Kasumi-1 (cell line): ENCODE measurements at regions not wholly inside any gene's neighbourhood (a gene's known extent, or its start where the extent isn't known, plus 50 kb on each side); places are given as distances from the start of the nearest gene placed in this dataset.
"Not testable (repeated sequence)": the region's sequence is repeated elsewhere in the genome, so short reads cannot be mapped to it uniquely, and the experiment has no call there.

Experiments
- DNase-seq, 2 experiments: peaks; one replicate each; lab custom pipeline; 2025; lab: John Stamatoyannopoulos, UW

DNA sequence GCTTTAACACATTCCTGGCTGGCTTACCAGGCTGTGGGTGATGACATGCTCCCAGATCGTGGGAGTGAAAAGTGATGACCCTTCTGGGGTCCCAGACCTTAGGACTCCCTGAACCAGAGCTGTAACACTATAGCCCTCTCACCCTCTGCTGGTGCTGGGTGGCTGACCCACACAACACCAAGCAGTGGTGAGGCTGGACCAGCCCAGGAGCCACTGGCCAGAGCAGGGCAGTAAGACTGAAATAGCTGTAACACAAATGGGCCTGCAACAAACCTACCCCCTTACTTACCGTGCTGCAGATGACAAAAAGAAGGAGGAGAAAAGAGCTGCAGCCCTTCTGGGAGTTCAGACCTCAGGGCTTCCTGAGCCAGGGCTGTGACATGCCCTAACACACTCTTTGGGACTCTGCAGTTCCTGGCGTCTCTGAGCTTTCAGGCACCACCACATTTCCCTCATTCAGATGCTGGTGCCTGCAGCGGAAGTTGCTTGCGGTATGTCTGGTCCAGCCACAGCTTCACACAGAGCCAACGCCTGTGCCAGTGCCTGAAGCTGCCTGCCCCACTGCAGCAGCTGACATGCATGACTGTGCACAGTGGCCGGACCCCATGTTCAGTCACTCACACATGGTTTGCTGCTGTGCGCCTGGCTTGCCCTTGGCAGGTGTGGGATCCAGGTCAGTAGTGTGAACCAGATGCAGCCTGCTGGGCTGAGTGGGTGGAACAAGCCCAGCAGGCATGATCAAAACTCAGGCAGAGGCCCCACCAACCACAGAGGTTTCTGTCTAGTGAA, 1247.4 kb downstream of the EFNA5 start:
- DNase-seq = no peak

DNA sequence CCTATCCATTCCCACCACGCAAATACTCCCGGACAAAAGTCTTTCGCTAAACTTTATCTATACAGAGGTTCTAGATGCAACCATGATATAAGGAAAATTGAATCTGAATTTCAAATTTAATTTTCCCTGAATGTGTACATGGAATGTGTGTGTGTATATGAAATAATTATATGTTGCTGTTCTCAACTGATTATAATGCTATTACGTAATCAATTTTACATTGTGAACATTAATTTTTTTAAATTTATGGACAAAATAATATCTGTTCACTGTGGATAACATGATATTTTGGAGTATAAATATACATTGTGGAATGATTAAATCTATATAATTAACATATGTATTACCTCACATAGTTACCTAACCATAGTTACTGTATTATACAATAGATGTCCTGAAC, 1250.6 kb downstream of the EFNA5 start:
- DNase-seq = no peak

DNA sequence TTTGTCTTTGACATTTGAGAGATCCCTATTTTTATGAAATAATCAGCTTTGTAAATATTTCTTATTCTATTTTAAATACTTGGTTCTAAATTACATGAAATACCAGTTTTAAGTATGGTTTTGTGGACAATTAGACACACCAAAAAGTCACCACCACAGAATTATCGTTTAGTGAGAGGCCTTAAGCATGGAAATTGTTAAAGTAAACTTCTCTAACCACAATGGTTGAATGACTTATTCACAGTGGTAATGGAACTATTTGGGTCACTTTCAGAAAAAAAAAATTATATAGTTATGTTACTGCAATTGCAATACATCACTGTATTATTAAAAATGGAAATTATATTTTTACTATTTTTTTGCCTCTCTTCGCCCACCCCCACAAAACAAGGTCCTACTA, 1252.5 kb downstream of the EFNA5 start:
- no peak for DNase-seq

DNA sequence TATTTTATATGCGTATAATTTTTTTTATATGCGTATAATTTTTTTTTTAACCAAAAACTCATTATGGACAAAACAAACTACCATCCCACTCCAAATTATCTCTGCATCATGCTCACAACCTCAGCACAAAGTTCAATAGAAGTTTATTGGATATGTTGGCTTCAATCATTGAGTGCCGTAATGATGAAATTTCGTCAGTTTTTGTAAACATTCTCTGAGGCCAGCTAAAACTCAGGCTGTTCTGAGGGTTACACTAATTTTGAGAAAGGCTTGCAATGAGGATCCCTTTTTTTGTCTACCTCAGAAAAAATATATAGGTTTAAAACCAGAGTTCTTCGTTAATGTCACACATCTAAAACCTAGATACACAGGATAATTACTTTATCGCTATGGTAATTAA, 1253.2 kb downstream of the EFNA5 start:
- no peak for DNase-seq

DNA sequence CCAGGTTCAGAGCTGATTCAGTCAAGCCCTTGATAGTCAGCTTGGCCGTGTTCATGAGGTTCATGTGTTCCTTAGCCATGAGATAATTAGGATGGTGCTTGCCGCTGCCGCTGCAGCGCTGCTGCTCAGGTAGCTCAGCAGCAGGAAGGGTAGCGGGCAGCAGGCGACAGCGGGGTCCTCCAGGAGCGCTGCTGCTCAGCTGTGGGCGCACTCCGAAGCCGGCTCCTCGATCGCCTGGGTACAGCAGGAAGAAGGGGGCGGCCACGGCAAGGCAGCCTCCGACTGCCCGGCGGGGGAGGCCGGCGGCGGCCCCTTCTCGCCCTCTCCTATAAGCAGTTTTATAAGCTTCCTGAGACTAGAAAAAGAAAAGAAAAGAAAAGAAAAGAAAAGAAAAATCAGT, 1253.6 kb downstream of the EFNA5 start:
- DNase-seq = no peak

DNA sequence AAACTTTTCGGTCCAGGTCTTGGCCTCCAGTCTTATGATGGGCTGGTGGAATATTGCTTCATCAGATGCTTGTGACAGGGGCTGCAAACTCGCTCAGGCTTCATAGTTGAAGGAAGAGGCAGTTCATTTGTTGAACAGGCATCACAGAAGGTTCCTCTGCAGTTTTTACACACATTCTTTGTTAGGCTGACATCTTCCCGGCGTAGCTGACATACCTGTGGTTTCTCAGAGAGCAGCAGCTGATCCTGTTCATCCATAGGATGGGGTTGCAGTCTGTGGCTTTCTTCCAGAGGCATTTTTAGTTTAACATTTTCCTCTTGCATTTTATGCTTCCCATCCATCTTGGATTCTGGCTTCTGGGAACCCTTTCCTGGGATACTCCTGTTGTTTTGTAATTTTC, 1255.2 kb downstream of the EFNA5 start:
- no peak for DNase-seq

DNA sequence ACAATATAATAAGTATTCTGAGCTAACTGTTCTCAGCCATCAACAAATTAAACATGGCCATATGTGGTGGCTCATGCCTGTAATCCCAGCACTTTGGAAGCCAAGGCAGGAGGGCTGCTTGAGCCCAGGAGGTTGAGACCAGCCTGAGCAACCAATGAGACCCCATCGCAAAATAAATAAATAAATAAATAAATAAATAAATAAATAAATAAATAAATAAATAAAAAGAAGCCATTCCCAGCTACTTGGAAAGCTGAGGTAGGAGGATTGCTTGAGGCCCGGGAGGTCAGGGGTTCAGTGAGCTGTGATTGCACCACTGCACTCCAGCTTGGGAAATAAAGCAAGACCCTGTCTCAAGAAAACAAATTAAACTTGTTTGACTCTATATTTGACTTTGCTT, 1256.4 kb downstream of the EFNA5 start:
- no peak for DNase-seq

DNA sequence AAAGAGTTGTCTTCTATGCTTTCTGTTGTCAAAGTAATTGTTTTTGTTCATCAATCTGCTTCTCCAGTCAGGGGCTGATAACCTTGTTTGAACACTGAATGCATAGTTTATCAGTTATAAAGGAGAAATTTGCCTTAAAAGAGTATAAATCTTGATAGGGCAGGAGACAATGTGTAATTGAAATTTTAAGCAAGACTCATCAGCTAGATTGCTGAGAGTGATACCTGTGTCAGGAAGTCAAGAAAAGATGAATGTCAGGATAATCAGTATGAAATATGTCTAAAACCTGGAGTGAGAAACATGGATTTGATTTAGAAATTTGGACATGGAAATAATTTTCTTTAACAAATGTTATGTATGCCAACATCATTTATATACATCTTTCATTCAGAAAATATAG, 1258.1 kb downstream of the EFNA5 start:
- DNase-seq = no peak

DNA sequence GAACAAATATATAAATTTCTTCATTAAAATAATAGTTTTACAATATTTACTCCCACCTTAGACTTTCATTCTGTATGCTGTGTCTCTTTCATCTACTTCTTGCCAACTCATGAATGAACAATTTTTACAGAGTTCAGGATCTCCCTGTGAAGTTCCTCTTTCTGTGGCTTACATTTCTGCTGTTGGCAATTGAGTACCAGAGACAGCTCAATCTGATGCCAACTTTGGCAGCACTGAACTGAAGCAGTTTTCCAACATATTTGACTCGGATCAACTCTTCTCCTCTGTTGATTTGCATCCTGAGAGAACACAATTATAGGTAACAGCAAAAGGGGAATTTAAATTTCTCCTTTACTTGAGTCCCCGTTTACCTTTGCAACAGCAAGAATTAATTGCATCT, 1262.2 kb downstream of the EFNA5 start:
- DNase-seq = peak; percentile 73 to 77

DNA sequence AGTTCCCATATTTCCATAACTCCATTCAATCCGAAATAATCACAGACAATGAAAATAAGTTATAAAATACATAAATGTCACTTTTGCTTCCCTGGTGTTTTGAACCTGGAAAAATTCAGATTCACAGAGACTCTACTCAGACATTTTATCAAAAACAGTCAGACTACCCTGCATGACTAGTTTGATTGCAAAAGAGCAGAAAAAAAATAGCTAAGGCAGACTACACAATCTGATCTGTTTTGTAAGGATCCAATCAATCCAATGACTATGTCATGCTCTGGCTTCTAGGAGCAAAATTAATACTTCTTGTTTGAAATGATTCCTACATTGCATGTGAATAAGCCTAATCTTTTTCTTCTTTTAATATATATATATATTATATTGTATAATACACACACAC, 1262.6 kb downstream of the EFNA5 start:
- no peak for DNase-seq

DNA sequence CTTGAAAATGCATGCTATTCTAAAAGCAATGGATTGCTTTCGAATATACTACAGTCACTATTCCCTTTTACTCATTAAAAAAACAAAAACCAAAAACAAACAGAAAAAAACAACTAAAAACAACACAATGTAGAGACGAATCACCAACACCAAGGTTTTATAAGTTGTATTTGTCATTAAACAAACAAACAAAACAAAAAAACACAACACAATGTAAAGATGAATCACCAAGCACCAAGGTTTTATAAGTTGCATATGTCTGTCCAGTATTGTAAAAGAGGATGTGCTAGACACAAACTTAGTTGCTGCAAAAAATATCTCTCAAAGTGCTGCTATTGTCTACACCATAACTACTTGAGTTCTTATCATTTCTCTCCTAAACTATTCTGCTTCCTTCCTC, 1269.2 kb downstream of the EFNA5 start:
- DNase-seq = peak in 1 of 2 experiments; percentile 1

DNA sequence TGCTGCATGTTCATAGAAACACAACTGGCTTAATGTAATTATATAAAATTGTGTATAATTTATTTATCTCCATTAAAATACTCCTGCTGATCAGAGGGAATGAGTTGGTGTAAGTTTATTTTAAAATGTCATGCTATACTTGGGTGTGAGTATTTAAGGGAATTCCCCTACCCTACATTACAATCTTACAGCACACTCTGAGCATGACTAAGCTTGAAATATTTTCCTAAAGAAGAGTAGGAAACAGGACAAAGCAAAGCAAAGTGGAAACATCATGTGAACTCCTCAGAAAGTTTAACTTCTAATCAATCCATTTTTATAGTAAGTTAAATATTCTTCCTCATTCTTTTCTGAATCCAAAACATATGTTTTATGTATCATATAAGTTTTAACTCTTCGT, 1271.3 kb downstream of the EFNA5 start:
- no peak for DNase-seq

DNA sequence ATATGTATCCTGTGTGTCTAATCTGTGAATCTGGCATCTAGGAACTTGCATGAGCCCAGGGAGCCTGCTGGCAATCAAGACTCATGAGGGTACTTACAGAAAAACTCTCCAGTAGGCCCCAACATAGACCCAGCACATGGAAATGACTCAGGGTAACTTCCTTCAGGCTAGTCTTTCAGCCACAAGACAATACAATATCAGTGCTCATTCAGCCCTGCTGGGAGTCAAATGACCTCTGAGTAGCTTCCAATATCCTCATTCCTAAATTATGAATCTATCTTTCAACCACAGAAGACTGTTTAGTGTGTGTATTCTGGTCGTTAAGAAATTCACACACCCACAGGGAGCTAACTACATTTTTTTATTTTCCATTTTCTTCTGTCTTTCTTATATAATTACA, 1273.0 kb downstream of the EFNA5 start:
- peak; percentile 35 for DNase-seq

DNA sequence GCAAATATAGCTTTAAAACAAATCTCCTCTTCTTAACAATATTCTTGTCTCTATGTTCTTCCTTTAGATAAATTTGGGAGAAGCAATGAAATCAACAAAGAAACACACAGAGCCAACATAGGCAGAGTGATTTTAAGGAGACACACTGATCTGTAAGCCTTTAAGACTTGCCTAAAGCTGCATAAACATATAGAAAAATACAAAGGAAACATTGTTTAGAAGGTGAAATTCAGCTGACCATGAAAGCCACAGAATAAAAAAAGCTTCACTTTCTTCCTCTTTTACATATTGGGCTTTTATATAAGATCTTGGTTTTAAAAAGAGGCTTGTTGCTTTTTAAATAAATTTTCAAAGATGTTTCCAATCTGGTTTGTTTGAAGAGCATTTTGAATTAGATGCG, 1277.5 kb downstream of the EFNA5 start:
- DNase-seq = peak; percentile 7 to 39

DNA sequence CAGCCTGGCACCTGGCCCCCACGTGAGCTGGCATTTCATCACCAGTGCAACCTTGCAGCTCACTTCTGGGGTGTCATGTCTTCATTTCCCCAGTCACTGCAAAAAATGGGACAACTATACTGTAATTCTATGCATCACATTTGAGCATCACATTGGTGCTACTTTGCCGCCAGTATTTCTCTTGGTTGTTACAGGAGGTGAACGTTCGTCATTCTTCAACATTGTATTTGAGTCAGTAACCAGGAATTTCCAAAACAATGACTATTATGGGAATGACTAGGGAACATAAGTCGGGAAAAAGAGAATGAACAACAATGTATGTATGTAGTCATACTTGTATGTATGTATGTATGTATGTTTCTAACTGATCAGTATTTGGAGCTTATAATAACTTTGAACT, 1278.0 kb downstream of the EFNA5 start:
- DNase-seq = no peak

DNA sequence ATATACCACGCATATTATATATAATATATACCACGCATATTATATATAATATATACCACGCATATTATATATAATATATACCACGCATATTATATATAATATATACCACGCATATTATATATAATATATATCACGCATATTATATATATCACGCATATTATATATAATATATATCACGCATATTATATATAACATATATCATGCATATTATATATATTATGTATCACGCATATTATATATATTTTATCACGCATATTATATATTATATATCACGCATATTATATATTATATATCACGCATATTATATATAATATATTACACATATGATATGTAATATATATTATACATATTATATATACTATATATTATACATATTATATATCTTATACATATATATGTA, 1283.0 kb downstream of the EFNA5 start:
- not testable (repeated sequence) for DNase-seq

DNA sequence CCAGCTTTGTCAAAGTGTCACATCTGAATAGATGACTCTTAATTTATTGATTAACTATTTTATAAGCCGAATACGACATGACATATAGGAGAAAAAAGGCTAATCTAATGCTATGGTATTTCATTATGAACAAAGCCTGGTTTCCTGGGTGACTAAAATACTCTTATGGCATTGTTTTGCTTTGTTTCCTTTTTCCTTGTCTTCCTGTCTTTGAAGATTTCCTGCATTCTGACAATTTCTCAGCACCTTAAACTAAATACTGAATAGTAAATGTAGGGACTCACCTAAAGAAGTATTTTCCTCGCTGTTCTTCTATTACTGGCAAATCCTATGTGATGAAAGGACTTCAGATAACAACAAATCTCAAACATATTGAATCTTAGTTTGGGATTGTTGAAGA, 1284.5 kb downstream of the EFNA5 start:
- DNase-seq = no peak

DNA sequence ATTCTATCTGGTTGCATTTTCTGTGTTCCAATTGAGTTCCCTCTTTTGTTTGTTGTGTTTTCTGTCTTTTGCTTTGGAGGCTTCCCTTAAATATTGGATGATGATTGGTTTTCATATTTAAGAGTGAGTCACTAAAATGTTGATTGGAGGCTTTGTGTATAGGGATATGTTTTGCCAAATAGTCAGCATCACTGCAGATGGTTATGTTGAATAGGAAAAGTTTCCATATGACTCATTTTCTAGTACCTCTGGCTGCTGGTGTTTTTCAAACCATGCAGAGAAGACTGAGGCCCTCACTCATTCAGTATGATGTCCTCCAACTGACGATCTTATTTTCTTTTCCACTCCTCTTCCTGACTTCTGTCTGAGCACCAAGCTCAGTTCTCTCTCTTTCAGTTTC, 1290.0 kb downstream of the EFNA5 start:
- no peak for DNase-seq

DNA sequence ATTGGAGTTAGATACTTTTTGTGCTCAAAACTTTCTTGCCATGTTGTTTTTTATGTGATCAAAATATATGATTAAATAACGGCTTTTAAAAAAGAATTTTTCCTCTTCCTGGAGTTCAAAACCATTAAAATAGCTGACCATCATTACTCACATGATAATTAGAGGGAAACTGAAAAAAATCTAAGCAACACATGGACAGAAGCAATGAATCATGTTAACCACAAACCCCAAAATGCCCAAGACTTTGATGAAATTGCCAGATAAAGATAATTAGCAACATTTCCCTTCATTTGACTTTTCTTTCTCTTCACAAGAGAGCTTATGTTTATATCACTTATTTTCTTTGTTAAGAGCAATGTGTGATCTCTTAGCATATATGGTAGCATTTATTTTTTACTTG, 1294.2 kb downstream of the EFNA5 start:
- DNase-seq = no peak

DNA sequence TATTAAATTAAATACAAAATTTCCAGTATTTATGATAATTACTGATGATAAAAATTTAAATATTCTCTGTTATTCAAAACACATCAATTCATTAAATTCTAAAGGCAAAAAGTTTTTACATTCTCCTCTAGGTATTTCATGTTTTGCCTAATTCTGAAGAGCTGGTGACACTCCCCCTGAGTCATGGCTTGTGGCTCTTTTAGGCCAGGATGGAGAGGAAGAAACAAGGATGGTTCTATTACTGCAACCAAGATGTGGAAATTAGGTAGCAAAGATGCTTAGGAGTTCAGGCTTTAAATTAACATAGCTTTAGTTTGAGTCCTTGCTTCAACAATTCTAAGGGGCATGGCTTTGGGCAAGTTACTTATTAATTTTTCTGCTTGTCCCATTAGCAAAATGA, 1295.8 kb downstream of the EFNA5 start:
- no peak for DNase-seq

DNA sequence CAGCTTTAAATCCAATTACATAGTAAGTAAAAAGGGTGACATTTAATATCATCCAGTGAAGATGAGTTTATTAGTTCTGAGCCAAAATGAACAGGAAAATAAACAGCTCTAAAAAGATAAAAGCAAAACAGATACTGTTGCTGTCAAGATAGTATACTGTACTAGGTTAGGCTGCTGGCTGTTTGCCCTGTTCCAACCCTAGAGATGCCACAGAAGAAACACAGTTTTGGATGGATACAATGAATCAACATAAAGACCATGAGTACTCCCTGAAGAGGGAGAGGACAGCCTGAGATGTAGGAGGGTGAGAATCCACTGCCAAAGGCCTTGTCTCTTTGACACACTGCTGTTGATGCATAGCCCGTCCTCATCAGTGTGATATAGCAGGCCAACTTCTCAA, 1302.7 kb downstream of the EFNA5 start:
- DNase-seq = no peak

DNA sequence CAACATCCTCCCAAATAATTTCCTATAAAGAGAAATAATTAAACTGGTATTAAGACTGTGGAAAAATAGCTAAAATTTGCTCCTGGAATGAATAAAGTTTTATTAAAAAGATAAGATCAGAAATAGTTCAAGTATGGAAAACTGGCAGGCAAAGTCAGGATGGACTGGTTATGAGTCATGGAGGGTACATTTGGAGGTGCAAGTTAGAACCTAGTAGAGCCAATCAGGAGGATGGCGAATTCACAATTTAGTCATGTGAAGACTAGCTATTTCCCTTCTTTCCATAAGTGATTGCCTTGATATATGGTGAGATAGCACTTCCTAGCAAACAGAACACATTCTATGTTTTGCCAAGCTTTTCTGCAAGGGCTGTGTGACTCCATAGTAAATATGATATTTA, 1303.5 kb downstream of the EFNA5 start:
- DNase-seq = no peak

DNA sequence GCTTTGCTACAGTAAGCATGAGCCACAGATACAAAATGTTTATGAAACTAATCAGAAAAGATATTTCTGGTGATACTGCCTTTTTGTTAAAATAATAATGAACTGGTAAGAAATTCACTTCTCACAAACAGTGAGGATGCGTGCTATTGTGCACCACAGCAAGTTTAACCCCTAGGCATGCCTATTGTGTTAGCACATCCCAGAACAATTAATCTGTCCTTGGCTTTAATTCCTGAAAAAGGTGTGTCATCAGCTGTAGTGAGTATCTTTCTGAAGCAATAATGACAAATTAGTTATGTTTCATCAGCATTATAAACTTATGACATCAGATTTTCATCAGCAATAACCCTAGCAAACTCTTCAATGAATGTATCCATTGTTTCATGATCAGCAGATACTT, 1307.2 kb downstream of the EFNA5 start:
- DNase-seq = no peak

DNA sequence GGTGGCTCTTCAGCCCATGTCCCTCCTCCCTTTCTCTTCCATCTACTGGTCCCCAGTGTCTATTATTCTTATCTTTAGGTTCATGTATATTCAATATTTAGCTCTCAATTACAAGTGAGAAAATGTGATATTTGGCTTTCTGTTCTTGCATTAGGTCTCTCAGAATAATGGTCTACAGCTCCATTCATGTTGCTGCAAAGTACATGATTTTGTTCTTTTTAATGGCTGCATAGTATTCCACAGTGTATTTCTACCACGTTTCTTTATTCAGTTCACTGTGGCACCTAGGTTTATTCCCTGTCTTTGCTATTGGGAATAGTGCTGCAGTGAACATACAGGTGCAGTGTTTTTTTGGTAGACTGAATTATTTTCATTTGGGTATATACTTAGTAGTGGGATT, 1308.8 kb downstream of the EFNA5 start:
- no peak for DNase-seq

DNA sequence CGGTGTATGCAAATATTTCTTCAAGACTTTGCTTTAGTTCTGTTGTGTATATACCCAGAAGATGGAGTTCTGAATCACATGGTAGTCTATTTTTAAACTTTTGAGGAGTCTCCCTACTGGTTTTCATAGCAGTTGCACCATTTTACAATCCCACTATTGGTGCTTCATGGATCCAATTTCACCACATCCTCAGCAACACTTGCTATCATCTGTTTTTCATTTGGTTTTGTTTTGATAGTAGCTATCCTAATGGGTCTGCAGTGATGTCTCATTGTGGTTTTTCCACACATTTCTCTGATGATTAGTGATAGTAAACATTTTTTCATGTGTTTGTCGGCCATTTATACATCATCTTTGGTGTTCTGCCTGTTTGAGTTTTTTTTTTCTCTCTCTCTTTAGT, 1339.3 kb downstream of the EFNA5 start:
- no peak for DNase-seq
